Endothelial cell of umbilical vein (primary cell): ENCODE measurements at regions not wholly inside any gene's neighbourhood (a gene's known extent, or its start where the extent isn't known, plus 50 kb on each side); places are given as distances from the start of the nearest gene placed in this dataset.

ENCODE experiments used
- BruUV-seq: library from RNA; stranded (reverse); fragments of 400-500 nt; replicated peaks from 2 replicates; lab custom pipeline; 2021; lab: Mats Ljungman, UMichigan
- CTCF ChIA-PET: fragments of 300-600, 350-600 bp; sonication (Branson Sonifier 250); formaldehyde crosslinking; loops from one replicate; lab custom pipeline; 2021; ENCODE audit warnings: antibody characterized with exemption, inconsistent platforms; lab: Charles Lee
- POLR2A ChIA-PET: fragments of 300-600, 350-600 bp; sonication (Branson Sonifier 250); formaldehyde crosslinking; loops from one replicate; lab custom pipeline; 2021; ENCODE audit warnings: antibody characterized with exemption, inconsistent platforms; lab: Charles Lee
- DNase-seq: peaks from one replicate; pipeline ENCODE4 v3.0.0-alpha.2; 2011; ENCODE audit warnings: low read depth, low spot score
- FAIRE-seq: peaks from 2 replicates; lab custom pipeline; 2011; peaks lifted over from hg19 to GRCh38; lab: Jason Lieb, UNC
- H2AFZ ChIP-seq: 2 replicates; pipeline ENCODE4 v1.6.0; 2012; ENCODE audit warnings: low read depth, low read length, control low read depth, inconsistent platforms
- H3K27ac ChIP-seq: 2 replicates; pipeline ENCODE4 v1.5.1; 2011; ENCODE audit warnings: low read depth, mild to moderate bottlenecking, control low read depth, low read length, moderate library complexity; ENCODE audit not compliant: insufficient read depth
- H3K27me3 ChIP-seq, 2 experiments: 2 replicates each; pipeline versions ENCODE4 v1.6.0 to v1.6.1; 2011; ENCODE audit warnings: low read length in 2 of 2, mixed read lengths in 1 of 2; ENCODE audit not compliant: control insufficient read depth in 2 of 2, insufficient read depth in 2 of 2
- H3K36me3 ChIP-seq, 2 experiments: 2 replicates in 1 of 2; 3 replicates in 1 of 2; pipeline ENCODE4 v1.5.1; 2011; ENCODE audit warnings: low read length in 2 of 2, mild to moderate bottlenecking in 1 of 2, moderate library complexity in 1 of 2; ENCODE audit not compliant: control insufficient read depth in 2 of 2, insufficient read depth in 2 of 2; ENCODE audit errors: extremely low read depth in 1 of 2
- H3K4me1 ChIP-seq: 3 replicates; pipeline ENCODE4 v1.5.1; 2011; ENCODE audit warnings: mild to moderate bottlenecking, low read length; ENCODE audit not compliant: control insufficient read depth, insufficient read depth; ENCODE audit errors: extremely low read depth
- H3K4me2 ChIP-seq: 2 replicates; pipeline ENCODE4 v1.6.1; 2011; ENCODE audit warnings: low read length, control low read depth, mixed read lengths; ENCODE audit not compliant: insufficient read depth
- H3K4me3 ChIP-seq, 3 experiments: fragments of 200-600 bp in 1 of 3; sonication (generic), shearing (Covaris generic) in 1 of 3; replicated peaks in 1 of 3; 2 replicates each; pipeline ENCODE4 v1.5.1; 2011 to 2016; ENCODE audit warnings: control low read depth in 3 of 3, low read length in 3 of 3, mild to moderate bottlenecking in 2 of 3, inconsistent platforms in 1 of 3, low read depth in 1 of 3, moderate library complexity in 1 of 3; ENCODE audit not compliant: insufficient read depth in 1 of 3
- H3K79me2 ChIP-seq: 2 replicates; pipeline ENCODE4 v1.6.0; 2012; ENCODE audit warnings: low read length, inconsistent platforms; ENCODE audit not compliant: control insufficient read depth, insufficient read depth
- H3K9ac ChIP-seq: replicated peaks from 2 replicates; pipeline ENCODE3; 2011; ENCODE audit warnings: low read length, control low read depth; ENCODE audit not compliant: insufficient read depth; ENCODE audit errors: extremely low read depth
- H3K9me1 ChIP-seq: replicated peaks from 3 replicates; pipeline ENCODE4 v1.6.0; 2011; ENCODE audit warnings: mild to moderate bottlenecking, low read length; ENCODE audit not compliant: control insufficient read depth, insufficient read depth; ENCODE audit errors: extremely low read depth
- H3K9me3 ChIP-seq: replicated peaks from 2 replicates; pipeline ENCODE4 v1.5.1; 2012; ENCODE audit warnings: low read length, inconsistent platforms; ENCODE audit not compliant: control insufficient read depth, insufficient read depth
- H4K20me1 ChIP-seq: replicated peaks from 2 replicates; pipeline ENCODE3; 2011; ENCODE audit warnings: mild to moderate bottlenecking, low read length; ENCODE audit not compliant: control insufficient read depth, insufficient read depth; ENCODE audit errors: extremely low read depth
- CTCF ChIP-seq, 2 donors: IDR thresholded peaks; 1 replicate in 1 of 2; 2 replicates in 1 of 2; pipeline ENCODE4 v1.5.1; 2011; ENCODE audit warnings: low read length in 2 of 2, mild to moderate bottlenecking in 2 of 2, moderate library complexity in 2 of 2, control low read depth in 1 of 2, inconsistent platforms in 1 of 2, low read depth in 1 of 2; ENCODE audit not compliant: insufficient read depth in 1 of 2; ENCODE audit errors: extremely low read depth in 1 of 2
- EZH2 ChIP-seq: IDR thresholded peaks from 2 replicates; pipeline ENCODE4 v1.6.1; 2012; ENCODE audit warnings: borderline replicate concordance, low read depth, mild to moderate bottlenecking, moderate library complexity, low read length, inconsistent platforms; ENCODE audit not compliant: severe bottlenecking
- FOS ChIP-seq: IDR thresholded peaks from 2 replicates; pipeline ENCODE4 v1.6.1; 2011; ENCODE audit warnings: mild to moderate bottlenecking, low read length, moderate library complexity, borderline replicate concordance; ENCODE audit not compliant: insufficient read depth
- GATA2 ChIP-seq: IDR thresholded peaks from 2 replicates; pipeline ENCODE4 v1.7.0; 2011; ENCODE audit warnings: low read depth, mild to moderate bottlenecking, moderate library complexity, mixed read lengths, low read length; ENCODE audit not compliant: insufficient read length, insufficient read depth
- JUN ChIP-seq: IDR thresholded peaks from 2 replicates; pipeline ENCODE4 v1.6.1; 2011; ENCODE audit warnings: borderline replicate concordance, low read depth; ENCODE audit not compliant: insufficient read length, insufficient read depth
- MAX ChIP-seq: IDR thresholded peaks from 2 replicates; pipeline ENCODE4 v1.6.1; 2011; ENCODE audit not compliant: insufficient read depth, insufficient read length
- MYC ChIP-seq: IDR thresholded peaks from one replicate; pipeline ENCODE4 v1.6.1; 2011; ENCODE audit warnings: mild to moderate bottlenecking, low read depth, low read length
- POLR2A ChIP-seq: IDR thresholded peaks from 2 replicates; pipeline ENCODE4 v1.6.1; 2012; ENCODE audit warnings: low read depth, mild to moderate bottlenecking, control low read depth, low read length
- POLR2AphosphoS5 ChIP-seq: IDR thresholded peaks from 2 replicates; pipeline ENCODE4 v1.6.1; 2012; ENCODE audit warnings: low read depth, mild to moderate bottlenecking, control low read depth, low read length, moderate library complexity; ENCODE audit not compliant: insufficient read depth
- dilution Hi-C: fragments of 300-500 bp; cut with MboI; formaldehyde crosslinking; loops from one replicate; pipeline ENCODE4 v1.15.0; 2019; ENCODE audit warnings: low sequenced_read_pairs; ENCODE audit not compliant: extremely low pct_ligation_motif_present
- intact Hi-C: fragments of 100-400 bp; cut with micrococcal nuclease; formaldehyde crosslinking; loops from one replicate; pipeline ENCODE4 v1.10.0; 2022

- Histone ChIP-seq H3K27ac (no peak overlapping the region), H3K36me3 (no peaks in the 10 kb centered on the region), H3K9me3 (peaks cover 6% of the 10 kb centered on the region), H2AFZ (no peak overlapping the region), H3K9me1 (no peaks in the 10 kb centered on the region), H3K79me2 (no peaks in the 10 kb centered on the region), H3K4me3 (no peak overlapping the region), H3K4me2 (no peak overlapping the region), H3K4me1 (no peaks in the 10 kb centered on the region), H3K9ac (no peak overlapping the region), H3K27me3 (no peaks in the 10 kb centered on the region), H4K20me1 (no peaks in the 10 kb centered on the region)
- no peak for DNase-seq
- FAIRE-seq = no peak
- intact Hi-C loops (no loop called here), dilution Hi-C loops (no loop called here)
- TF ChIP-seq EZH2 = no peak
- no peak for TF ChIP-seq CTCF (IDR thresholded peaks at IDR 0.05; ENCODE audit: extremely low read depth in 1 of 2, insufficient read depth in 1 of 2, low read depth in 1 of 2, low read length in 2 of 2)
- no peak for TF ChIP-seq POLR2AphosphoS5
- TF ChIP-seq JUN = no peak
- no peak for TF ChIP-seq GATA2
- no peak for TF ChIP-seq POLR2A
- no peak for TF ChIP-seq MYC
- no peak for TF ChIP-seq FOS
- no peak for TF ChIP-seq MAX
- no TSS peak for BruUV-seq
- ChIA-PET CTCF (no interaction called here), POLR2A (no interaction called here)
These were observed 95.5 kb upstream of the FZD10 start for GRCh38 chr12:130066742-130067141.
